ENCODE measurements at regions not wholly inside any gene's neighbourhood (a gene's known extent, or its start where the extent isn't known, plus 50 kb on each side); places are given as distances from the start of the nearest gene placed in this dataset.

GRCh38 chr2:107742460-107743027 is 84.1 kb upstream of the RGPD4 start (continued):
- TF ChIP-seq ZNF462 (CRISPR knock-in tag; IDR thresholded peaks at IDR 0.05) (no peak), ETS1 (IDR thresholded peaks at IDR 0.05) (no peak)

- no peak overlapping the region for H3K27ac ChIP-seq (ENCODE audit: low read depth)
- no peaks in the 10 kb centered on the region for H3K4me1 ChIP-seq (ENCODE audit: insufficient read depth)
- no peaks in the 10 kb centered on the region for H3K36me3 ChIP-seq (ENCODE audit: insufficient read depth)
- no peaks in the 10 kb centered on the region for H3F3A ChIP-seq (replicated peaks; ENCODE audit: low read depth)
- H3K4me2 ChIP-seq, result no peak overlapping the region
- H3K27me3 ChIP-seq (ENCODE audit: insufficient read depth), result no peaks in the 10 kb centered on the region
- no peak overlapping the region for H3K4me3 Mint-ChIP-seq
- peaks cover 3% of the 10 kb centered on the region; the same call in 1 of the 3 replicates for H3K9me3 Mint-ChIP-seq
- DNase-seq (ENCODE audit: low spot score), result no peak
- peaks cover 6% of the 10 kb centered on the region; the same call in 1 of the 2 replicates for H3K9me2 ChIP-seq (ENCODE audit: insufficient read depth)
- H4K20me1 ChIP-seq (replicated peaks; ENCODE audit: insufficient read depth), result no peaks in the 10 kb centered on the region
- H3K4me1 Mint-ChIP-seq, result peaks cover 6% of the 10 kb centered on the region; the same call in 2 of the 3 replicates
- no peaks in the 10 kb centered on the region for H3K79me2 ChIP-seq (replicated peaks; ENCODE audit: insufficient read depth)
- H3K27ac Mint-ChIP-seq, result peak overlapping the region; percentile 21; the same call in 1 of the 2 replicates
- no peak for ATAC-seq
- H3K36me3 Mint-ChIP-seq (ENCODE audit: low read depth), result no peaks in the 10 kb centered on the region
- no peaks in the 10 kb centered on the region for H3K27me3 Mint-ChIP-seq (ENCODE audit: insufficient read depth, low read depth, poor library complexity)
- no peak overlapping the region for H3K4me3 ChIP-seq
- H2AFZ ChIP-seq, result no peak overlapping the region
- TF ChIP-seq CTCF (conservative IDR thresholded peaks at IDR 0.05; ENCODE audit: low read depth in 2 of 2), result no peak
- TF ChIP-seq STAT1 (IDR thresholded peaks at IDR 0.05; ENCODE audit: unreplicated experiment), result no peak
- no peak for TF ChIP-seq JUNB (IDR thresholded peaks at IDR 0.05; ENCODE audit: unreplicated experiment)
- no peak for TF ChIP-seq EZH2phosphoT487 (IDR thresholded peaks at IDR 0.05; ENCODE audit: unreplicated experiment)
- TF ChIP-seq REST (IDR thresholded peaks at IDR 0.05; ENCODE audit: unreplicated experiment), result no peak
- no peak for TF ChIP-seq ZNF331 (CRISPR knock-in tag; IDR thresholded peaks at IDR 0.05; ENCODE audit: low read depth)
- TF ChIP-seq CREB1 (CRISPR knock-in tag; IDR thresholded peaks at IDR 0.05; ENCODE audit: low read depth), result no peak
- no peak for TF ChIP-seq EZH2 (IDR thresholded peaks at IDR 0.05; ENCODE audit: low read depth, unreplicated experiment)
Observed at GRCh38 chr2:107743274-107743673, 83.4 kb upstream of the RGPD4 start.
